Neural progenitor cell (in vitro differentiated cells): ENCODE measurements at regions not wholly inside any gene's neighbourhood (a gene's known extent, or its start where the extent isn't known, plus 50 kb on each side); places are given as distances from the start of the nearest gene placed in this dataset.

Source experiments
- CTCF ChIP-seq: fragments of 200-600 bp; sonication (generic); IDR thresholded peaks from 2 replicates; pipeline ENCODE4 v1.5.1; 2017; ENCODE audit warnings: antibody characterized with exemption, mild to moderate bottlenecking
- EZH2 ChIP-seq: fragments of 200-600 bp; sonication (generic); IDR thresholded peaks from 2 replicates; pipeline ENCODE4 v1.6.1; 2017; ENCODE audit warnings: antibody characterized with exemption, mild to moderate bottlenecking, moderate library complexity
- EZH2phosphoT487 ChIP-seq: fragments of 200-600 bp; sonication (generic); IDR thresholded peaks from 2 replicates; pipeline ENCODE4 v1.6.1; 2017; ENCODE audit warnings: antibody characterized with exemption

GRCh38 chr13:58597552-58597951 lies 966.0 kb downstream of the PCDH17 start:
- no peak for TF ChIP-seq CTCF
- TF ChIP-seq EZH2, result no peak
- TF ChIP-seq EZH2phosphoT487, result no peak
